GM23338 (cell line): ENCODE measurements at regions not wholly inside any gene's neighbourhood (a gene's known extent, or its start where the extent isn't known, plus 50 kb on each side); places are given as distances from the start of the nearest gene placed in this dataset.

Source experiments
- ATAC-seq: fragments of 200-7000 bp; cut with Tn5 transposase; 3 replicates; pipeline ENCODE4 v1.9.1; 2020
- DNase-seq: peaks from one replicate; pipeline ENCODE4 v3.0.0-alpha.2; 2015; ENCODE audit warnings: low spot score
- H2AFZ ChIP-seq: fragments of 200-600 bp; sonication (generic); 2 replicates; pipeline ENCODE4 v1.8.0; 2016; ENCODE audit warnings: antibody characterized with exemption, mild to moderate bottlenecking, moderate library complexity
- H3F3A ChIP-seq: fragments of 200-600 bp; sonication (generic); replicated peaks from 2 replicates; pipeline ENCODE4 v1.8.0; 2017; ENCODE audit warnings: antibody characterized with exemption, mixed run types, low read depth
- H3K27ac ChIP-seq: fragments of 200-600 bp; sonication (generic); 2 replicates; pipeline ENCODE4 v1.6.1; 2016; ENCODE audit warnings: low read depth
- H3K27me3 ChIP-seq: fragments of 200-600 bp; sonication (generic); 2 replicates; pipeline ENCODE4 v1.8.0; 2016; ENCODE audit warnings: mild to moderate bottlenecking, mixed run types, moderate library complexity; ENCODE audit not compliant: insufficient read depth
- H3K36me3 ChIP-seq: fragments of 200-600 bp; sonication (generic); 2 replicates; pipeline ENCODE4 v1.8.0; 2016; ENCODE audit warnings: mild to moderate bottlenecking; ENCODE audit not compliant: insufficient read depth
- H3K4me1 ChIP-seq: fragments of 200-600 bp; sonication (generic); 2 replicates; pipeline ENCODE4 v1.8.0; 2016; ENCODE audit warnings: mild to moderate bottlenecking, moderate library complexity; ENCODE audit not compliant: insufficient read depth
- H3K4me2 ChIP-seq: fragments of 200-600 bp; sonication (generic); 2 replicates; pipeline ENCODE4 v1.7.1; 2017; ENCODE audit warnings: mixed run types
- H3K4me3 ChIP-seq: fragments of 200-600 bp; sonication (generic); 2 replicates; pipeline ENCODE4 v1.6.1; 2016; ENCODE audit warnings: mixed run types
- H3K79me2 ChIP-seq: fragments of 200-600 bp; sonication (generic); replicated peaks from 2 replicates; pipeline ENCODE4 v1.8.0; 2017; ENCODE audit warnings: mild to moderate bottlenecking; ENCODE audit not compliant: insufficient read depth
- H3K9me2 ChIP-seq: fragments of 200-600 bp; sonication (generic); 2 replicates; pipeline ENCODE4 v1.8.0; 2017; ENCODE audit not compliant: insufficient read depth
- H4K20me1 ChIP-seq: fragments of 200-600 bp; sonication (generic); replicated peaks from 2 replicates; pipeline ENCODE4 v1.8.0; 2017; ENCODE audit warnings: mild to moderate bottlenecking; ENCODE audit not compliant: insufficient read depth
- H3K27ac Mint-ChIP-seq: 2 replicates; pipeline ENCODE4 v1.8.0; 2020; ENCODE audit warnings: inconsistent platforms, mild to moderate bottlenecking, moderate library complexity, mixed read lengths
- H3K27me3 Mint-ChIP-seq: 3 replicates; pipeline ENCODE4 v1.8.0; 2022; ENCODE audit warnings: low read depth, mild to moderate bottlenecking, moderate library complexity, mixed read lengths, inconsistent platforms; ENCODE audit not compliant: insufficient read depth, poor library complexity
- H3K36me3 Mint-ChIP-seq: 3 replicates; pipeline ENCODE4 v1.8.0; 2021; ENCODE audit warnings: low read depth, mild to moderate bottlenecking, inconsistent platforms, moderate library complexity, mixed read lengths
- H3K4me1 Mint-ChIP-seq: 3 replicates; pipeline ENCODE4 v1.8.0; 2020; ENCODE audit warnings: mild to moderate bottlenecking, inconsistent platforms, mixed read lengths
- H3K4me3 Mint-ChIP-seq: 3 replicates; pipeline ENCODE4 v1.8.0; 2021; ENCODE audit warnings: moderate library complexity, mild to moderate bottlenecking, inconsistent platforms, mixed read lengths
- H3K9me3 Mint-ChIP-seq: 3 replicates; pipeline ENCODE4 v1.8.0; 2020; ENCODE audit warnings: moderate library complexity, mild to moderate bottlenecking, inconsistent platforms, mixed read lengths
- CREB1 ChIP-seq: fragments of 250-450 bp; sonication (Bioruptor Pico); IDR thresholded peaks from 2 replicates; pipeline ENCODE4 v1.5.0; 2020; ENCODE audit warnings: low read depth, mild to moderate bottlenecking, moderate library complexity
- ETS1 ChIP-seq: IDR thresholded peaks from 2 replicates; pipeline ENCODE4 v1.6.1; 2016; ENCODE audit warnings: antibody characterized with exemption
- EZH2 ChIP-seq: fragments of 200-600 bp; sonication (generic); IDR thresholded peaks from one replicate; pipeline ENCODE4 v1.8.0; 2017; ENCODE audit warnings: antibody characterized with exemption, mild to moderate bottlenecking, low read depth; ENCODE audit not compliant: unreplicated experiment
- EZH2phosphoT487 ChIP-seq: fragments of 200-600 bp; sonication (generic); IDR thresholded peaks from one replicate; pipeline ENCODE4 v1.8.1; 2018; ENCODE audit warnings: antibody characterized with exemption; ENCODE audit not compliant: unreplicated experiment
- JUNB ChIP-seq: IDR thresholded peaks from one replicate; pipeline ENCODE4 v1.6.1; 2016; ENCODE audit warnings: antibody characterized with exemption; ENCODE audit not compliant: unreplicated experiment
- NANOG ChIP-seq: IDR thresholded peaks from 2 replicates; pipeline ENCODE4 v1.6.1; 2016; ENCODE audit warnings: antibody characterized with exemption, borderline replicate concordance
- POLR2AphosphoS5 ChIP-seq: IDR thresholded peaks from 2 replicates; pipeline ENCODE4 v1.6.1; 2016; ENCODE audit warnings: antibody characterized with exemption, low read depth
- STAT1 ChIP-seq: IDR thresholded peaks from one replicate; pipeline ENCODE4 v1.6.1; 2016; ENCODE audit warnings: antibody characterized with exemption; ENCODE audit not compliant: unreplicated experiment
- ZNF114 ChIP-seq: fragments of 250-450 bp; sonication (Bioruptor Pico); IDR thresholded peaks from 2 replicates; pipeline ENCODE4 v1.5.0; 2020; ENCODE audit warnings: mild to moderate bottlenecking, moderate library complexity
- ZNF331 ChIP-seq: fragments of 250-450 bp; sonication (Bioruptor Pico); IDR thresholded peaks from 2 replicates; pipeline ENCODE4 v1.5.0; 2020; ENCODE audit warnings: low read depth, mild to moderate bottlenecking, moderate library complexity
- ZNF462 ChIP-seq: fragments of 250-450 bp; sonication (Bioruptor Pico); IDR thresholded peaks from 2 replicates; pipeline ENCODE4 v1.5.0; 2020; ENCODE audit warnings: mild to moderate bottlenecking, moderate library complexity
- TF ChIP-seq, protein P1 (sequence below), 2 experiments: fragments of 200-600 bp in 1 of 2; sonication (generic) in 1 of 2; conservative IDR thresholded peaks; 2 replicates each; pipeline versions ENCODE4 v1.5.1 to v1.6.1; 2016 to 2017; ENCODE audit warnings: antibody characterized with exemption in 2 of 2, low read depth in 2 of 2, mild to moderate bottlenecking in 2 of 2, moderate library complexity in 1 of 2
- TF ChIP-seq, protein P2 (sequence below): IDR thresholded peaks from one replicate; pipeline ENCODE4 v1.6.1; 2018; ENCODE audit warnings: antibody characterized with exemption; ENCODE audit not compliant: unreplicated experiment

- Histone ChIP-seq H3K4me1 (no peaks in the 10 kb centered on the region), H3K79me2 (no peaks in the 10 kb centered on the region), H3K9me2 (no peaks in the 10 kb centered on the region), H3F3A (no peaks in the 10 kb centered on the region), H3K4me2 (no peak overlapping the region), H3K4me3 (no peak overlapping the region), H3K27ac (no peak overlapping the region), H3K27me3 (no peaks in the 10 kb centered on the region), H4K20me1 (no peaks in the 10 kb centered on the region), H2AFZ (no peak overlapping the region), H3K36me3 (no peaks in the 10 kb centered on the region; the same call in none of the 2 replicates)
- no peak for DNase-seq
- Mint-ChIP-seq H3K4me1 (no peaks in the 10 kb centered on the region), H3K27ac (no peak overlapping the region), H3K27me3 (peaks cover 2% of the 10 kb centered on the region), H3K9me3 (peaks cover 96% of the 10 kb centered on the region), H3K36me3 (peaks cover 37% of the 10 kb centered on the region), H3K4me3 (no peak overlapping the region)
- TF ChIP-seq ZNF331: no peak
- TF ChIP-seq ETS1: no peak
- TF ChIP-seq, protein P1, sequence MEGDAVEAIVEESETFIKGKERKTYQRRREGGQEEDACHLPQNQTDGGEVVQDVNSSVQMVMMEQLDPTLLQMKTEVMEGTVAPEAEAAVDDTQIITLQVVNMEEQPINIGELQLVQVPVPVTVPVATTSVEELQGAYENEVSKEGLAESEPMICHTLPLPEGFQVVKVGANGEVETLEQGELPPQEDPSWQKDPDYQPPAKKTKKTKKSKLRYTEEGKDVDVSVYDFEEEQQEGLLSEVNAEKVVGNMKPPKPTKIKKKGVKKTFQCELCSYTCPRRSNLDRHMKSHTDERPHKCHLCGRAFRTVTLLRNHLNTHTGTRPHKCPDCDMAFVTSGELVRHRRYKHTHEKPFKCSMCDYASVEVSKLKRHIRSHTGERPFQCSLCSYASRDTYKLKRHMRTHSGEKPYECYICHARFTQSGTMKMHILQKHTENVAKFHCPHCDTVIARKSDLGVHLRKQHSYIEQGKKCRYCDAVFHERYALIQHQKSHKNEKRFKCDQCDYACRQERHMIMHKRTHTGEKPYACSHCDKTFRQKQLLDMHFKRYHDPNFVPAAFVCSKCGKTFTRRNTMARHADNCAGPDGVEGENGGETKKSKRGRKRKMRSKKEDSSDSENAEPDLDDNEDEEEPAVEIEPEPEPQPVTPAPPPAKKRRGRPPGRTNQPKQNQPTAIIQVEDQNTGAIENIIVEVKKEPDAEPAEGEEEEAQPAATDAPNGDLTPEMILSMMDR (conservative IDR thresholded peaks at IDR 0.05; ENCODE audit: low read depth in 2 of 2): no peak
- no peak for TF ChIP-seq EZH2phosphoT487
- TF ChIP-seq CREB1 (CRISPR knock-in tag): no peak
- TF ChIP-seq NANOG: no peak
- TF ChIP-seq ZNF462 (CRISPR knock-in tag): no peak
- TF ChIP-seq, protein P2, sequence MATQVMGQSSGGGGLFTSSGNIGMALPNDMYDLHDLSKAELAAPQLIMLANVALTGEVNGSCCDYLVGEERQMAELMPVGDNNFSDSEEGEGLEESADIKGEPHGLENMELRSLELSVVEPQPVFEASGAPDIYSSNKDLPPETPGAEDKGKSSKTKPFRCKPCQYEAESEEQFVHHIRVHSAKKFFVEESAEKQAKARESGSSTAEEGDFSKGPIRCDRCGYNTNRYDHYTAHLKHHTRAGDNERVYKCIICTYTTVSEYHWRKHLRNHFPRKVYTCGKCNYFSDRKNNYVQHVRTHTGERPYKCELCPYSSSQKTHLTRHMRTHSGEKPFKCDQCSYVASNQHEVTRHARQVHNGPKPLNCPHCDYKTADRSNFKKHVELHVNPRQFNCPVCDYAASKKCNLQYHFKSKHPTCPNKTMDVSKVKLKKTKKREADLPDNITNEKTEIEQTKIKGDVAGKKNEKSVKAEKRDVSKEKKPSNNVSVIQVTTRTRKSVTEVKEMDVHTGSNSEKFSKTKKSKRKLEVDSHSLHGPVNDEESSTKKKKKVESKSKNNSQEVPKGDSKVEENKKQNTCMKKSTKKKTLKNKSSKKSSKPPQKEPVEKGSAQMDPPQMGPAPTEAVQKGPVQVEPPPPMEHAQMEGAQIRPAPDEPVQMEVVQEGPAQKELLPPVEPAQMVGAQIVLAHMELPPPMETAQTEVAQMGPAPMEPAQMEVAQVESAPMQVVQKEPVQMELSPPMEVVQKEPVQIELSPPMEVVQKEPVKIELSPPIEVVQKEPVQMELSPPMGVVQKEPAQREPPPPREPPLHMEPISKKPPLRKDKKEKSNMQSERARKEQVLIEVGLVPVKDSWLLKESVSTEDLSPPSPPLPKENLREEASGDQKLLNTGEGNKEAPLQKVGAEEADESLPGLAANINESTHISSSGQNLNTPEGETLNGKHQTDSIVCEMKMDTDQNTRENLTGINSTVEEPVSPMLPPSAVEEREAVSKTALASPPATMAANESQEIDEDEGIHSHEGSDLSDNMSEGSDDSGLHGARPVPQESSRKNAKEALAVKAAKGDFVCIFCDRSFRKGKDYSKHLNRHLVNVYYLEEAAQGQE: no peak
- TF ChIP-seq EZH2: no peak
- no peak for TF ChIP-seq POLR2AphosphoS5
- no peak for TF ChIP-seq JUNB
- TF ChIP-seq ZNF114 (CRISPR knock-in tag): no peak
- TF ChIP-seq STAT1: no peak
- no peak for ATAC-seq
These were observed 361.3 kb upstream of the C1orf174 start for GRCh38 chr1:4261327-4261726.
